ENCODE measurements at regions not wholly inside any gene's neighbourhood (a gene's known extent, or its start where the extent isn't known, plus 50 kb on each side); places are given as distances from the start of the nearest gene placed in this dataset.
"Not testable (repeated sequence)": the region's sequence is repeated elsewhere in the genome, so short reads cannot be mapped to it uniquely, and the experiment has no call there.

DNA sequence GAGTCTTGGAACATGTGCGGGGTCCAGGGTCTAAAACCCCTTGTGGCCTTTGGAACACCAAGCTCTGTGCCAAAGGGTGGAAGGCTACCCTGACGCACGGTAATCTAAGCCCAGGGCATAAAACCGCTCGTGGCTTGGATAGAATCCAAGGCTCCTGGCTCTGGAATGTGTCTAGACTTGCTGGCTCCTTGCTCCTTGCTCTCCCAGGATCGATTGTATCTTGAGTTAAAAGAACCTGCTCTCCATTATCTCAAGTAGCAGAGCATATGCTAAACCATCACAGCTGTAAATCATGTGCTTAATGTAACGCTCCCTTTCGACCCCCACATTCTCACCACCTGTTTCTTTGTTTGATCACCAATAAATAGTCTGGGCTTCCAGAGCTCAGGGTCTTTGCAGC is 50.3 kb downstream of the TLCD4 start:
- not testable (repeated sequence) for DNase-seq

DNA sequence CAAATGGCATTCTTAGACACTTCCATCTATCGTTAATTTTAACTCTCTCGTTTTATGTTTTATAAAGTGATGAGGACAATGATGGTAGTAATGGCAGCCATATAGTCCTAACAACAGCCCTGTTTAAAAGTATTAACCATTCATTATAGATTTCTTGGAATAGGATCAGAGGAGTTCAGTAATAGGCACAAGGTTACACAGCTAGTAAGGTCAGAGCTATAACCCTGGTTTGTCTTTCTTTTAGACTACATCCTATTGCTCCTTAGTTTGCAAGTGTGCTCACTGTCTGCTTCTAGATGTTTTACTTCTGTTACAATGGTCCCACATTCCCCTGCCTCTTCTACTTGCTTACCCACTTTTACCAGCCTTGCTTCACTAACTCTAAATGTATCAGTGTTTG is 50.9 kb downstream of the TLCD4 start:
- no peak for DNase-seq

DNA sequence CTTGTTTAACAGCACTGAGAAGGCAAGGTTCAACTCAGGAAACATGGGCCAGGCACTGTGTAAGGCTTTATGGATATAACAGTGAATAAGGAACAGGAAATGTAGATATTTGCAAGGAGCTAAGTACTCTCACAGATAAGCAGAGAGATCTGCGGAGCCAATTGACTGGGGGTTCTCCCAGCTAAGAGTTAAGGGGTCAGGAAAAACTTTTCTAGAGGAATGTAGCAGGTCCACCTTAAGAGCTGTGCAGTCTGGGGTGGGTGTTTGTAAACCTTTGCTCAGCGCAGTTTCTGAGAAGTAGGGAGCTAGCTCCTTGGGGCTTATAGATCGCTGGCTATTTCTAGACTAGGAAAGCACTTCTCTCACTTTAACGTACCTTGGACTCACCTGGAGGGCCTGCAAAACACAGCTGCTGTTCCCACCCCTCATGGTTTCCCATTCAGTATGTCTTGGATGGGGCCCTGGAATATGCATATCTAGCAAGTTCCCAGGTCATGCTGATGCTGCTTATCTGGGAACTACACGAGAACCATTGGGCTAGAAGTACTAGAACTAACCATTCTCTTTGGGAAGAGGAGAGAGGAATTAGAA is 51.7 kb downstream of the TLCD4 start:
- DNase-seq, result no peak

DNA sequence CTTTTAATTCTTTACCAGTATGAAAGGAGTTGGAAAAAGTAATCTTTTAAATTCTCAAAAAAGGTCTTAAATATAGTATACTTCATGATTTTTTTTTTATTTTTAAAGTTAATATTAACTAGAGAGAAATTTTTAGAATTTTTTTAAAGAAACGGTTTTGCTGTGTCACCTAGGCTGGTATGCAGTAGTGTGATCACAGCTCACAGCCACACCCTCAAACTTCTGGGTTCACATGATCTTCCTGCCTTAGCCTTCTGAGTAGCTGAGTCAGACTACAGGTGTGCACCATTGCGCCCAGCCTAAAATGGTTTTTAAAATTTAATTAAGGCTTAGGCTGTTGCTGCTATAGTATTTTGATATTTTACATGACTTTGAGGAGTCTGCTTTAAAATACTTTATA is 52.4 kb downstream of the TLCD4 start:
- no peak for DNase-seq

DNA sequence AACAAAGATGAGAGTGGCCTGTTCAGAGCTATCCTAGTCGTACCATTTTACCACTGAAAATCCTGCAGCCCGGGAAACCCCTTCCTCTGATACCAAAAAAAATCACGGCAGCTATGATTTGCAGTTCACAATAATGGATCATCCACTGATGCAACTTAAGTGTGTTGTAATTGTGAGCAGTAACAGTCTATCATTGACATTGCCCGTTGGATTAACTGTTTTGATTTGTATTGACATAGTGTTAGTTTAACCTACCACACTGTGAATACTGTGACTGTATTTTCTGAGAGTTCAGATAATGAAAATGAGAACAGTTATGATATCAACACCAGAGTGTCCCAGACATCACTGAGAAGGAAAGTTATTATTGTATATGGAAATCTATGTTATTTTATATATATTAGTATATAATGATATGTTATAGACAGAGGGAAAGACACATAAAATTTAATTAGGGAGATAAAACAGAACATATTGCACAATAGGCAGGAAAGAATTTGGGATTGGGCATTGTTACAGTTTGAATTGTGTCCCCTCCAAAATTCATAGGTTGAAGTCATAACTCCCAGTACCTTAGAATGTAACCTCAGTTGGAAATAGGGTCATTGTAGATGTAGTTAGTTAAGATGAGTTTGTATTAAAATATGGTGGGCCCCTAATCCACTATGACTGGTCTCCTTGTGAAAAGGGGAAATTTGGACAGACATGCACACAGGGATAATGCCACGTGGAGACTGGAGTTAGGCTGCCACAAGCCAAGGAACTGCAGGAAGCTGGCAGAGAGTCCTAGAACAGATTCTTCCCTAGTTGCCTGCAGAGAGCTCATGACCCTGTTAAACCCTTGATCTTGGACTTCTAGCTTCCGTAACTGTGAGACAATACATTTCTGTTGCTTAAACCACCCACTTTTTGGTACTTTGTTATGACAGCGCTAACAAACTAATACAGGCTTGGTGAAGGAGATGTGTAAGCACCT is 54.4 kb downstream of the TLCD4 start:
- peak in 9 of 58 donors; percentile 0 to 42 (median 6) for DNase-seq

DNA sequence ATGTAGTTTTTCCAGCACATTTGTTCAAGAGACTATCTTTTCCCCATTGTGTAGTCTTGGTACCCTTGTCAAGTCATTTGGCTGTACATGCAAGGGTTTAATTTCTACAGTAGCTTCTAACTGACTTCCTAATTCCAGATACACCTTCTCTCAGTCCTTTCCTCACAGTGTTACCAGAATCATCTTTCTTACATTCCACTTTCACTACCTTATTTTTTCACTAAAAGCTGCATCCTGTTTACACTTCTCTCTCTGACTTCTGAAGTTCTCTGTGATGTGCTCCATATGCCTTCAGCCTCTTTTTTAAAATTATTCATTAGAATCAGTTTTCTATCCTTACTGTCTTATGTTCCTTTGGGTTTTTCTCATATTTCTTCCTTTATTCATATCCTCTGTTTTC is 57.1 kb upstream of the RWDD3 start:
- DNase-seq, result no peak

DNA sequence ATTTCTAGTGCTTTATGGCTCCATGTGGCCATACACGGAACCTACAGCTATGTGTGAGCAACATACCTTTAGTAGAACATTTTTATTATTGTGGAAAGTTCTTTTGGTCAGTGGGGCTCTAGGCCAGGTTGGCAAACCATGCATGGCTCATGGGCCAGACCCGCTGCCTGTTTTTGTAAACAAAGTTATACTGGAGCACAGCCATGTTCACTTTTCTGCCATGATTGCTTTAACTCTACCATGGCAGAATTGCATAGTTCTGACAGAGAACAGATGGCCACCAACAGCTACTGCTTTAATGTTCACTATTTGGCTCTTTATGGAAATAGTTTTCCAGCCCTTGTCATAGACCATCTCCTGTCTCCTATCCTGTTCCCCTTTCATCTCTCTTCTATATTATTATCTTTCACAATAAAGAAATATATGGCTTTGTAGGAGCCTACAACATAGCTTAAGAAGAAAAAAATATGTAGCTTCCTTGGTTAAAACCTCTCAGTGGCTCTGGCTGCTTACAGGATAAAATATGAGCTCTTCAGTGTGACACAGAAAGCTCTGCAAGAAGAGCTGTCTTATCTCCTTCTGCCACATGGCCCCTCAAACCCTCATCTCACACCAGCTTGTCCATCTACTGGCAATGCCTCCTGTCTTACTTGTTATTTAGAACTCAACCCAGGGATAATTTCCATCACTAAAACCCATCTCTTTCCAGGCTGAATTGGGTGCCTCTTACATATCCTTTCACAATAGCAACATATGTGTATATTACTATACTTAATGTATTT is 54.6 kb upstream of the RWDD3 start:
- peak in 11 of 58 donors; percentile 1 to 20 (median 9) for DNase-seq

DNA sequence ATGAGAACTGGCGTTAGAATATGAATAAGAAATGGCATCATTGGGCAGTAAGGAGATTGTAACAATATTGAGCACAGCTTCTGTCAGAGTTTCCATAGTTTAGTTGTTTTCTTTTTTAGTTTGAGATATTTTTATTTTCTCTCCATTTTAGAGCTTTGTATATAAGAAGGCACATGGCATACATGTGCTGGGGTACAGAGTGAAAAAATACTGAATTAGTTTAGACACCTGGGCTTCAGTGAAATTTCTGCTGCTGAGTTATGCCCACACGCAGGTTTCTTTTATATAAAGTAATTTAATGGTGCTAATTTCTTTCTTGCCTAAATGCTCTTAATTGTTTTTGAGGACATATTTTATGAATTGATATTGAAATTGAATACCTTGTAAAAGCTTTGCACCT is 53.6 kb upstream of the RWDD3 start:
- no peak for DNase-seq

DNA sequence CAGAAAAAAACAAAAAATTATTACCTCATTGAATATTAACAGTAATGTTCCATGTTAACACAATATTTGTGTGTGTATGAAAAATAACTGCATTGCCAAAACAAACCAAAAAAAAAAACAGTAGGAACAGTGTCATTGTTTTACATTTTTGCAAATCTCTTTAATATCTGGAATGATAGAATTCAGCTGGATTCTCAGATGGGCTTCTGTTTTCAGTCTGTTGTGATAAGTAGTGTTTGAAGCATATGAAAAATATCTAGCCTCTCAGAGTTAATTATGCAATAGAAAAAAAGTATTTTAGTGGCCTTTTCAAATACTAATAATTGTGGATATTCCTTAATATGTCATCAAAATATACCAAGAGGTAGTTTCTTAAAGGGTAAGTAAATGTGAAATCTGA is 52.9 kb upstream of the RWDD3 start:
- DNase-seq, result no peak

DNA sequence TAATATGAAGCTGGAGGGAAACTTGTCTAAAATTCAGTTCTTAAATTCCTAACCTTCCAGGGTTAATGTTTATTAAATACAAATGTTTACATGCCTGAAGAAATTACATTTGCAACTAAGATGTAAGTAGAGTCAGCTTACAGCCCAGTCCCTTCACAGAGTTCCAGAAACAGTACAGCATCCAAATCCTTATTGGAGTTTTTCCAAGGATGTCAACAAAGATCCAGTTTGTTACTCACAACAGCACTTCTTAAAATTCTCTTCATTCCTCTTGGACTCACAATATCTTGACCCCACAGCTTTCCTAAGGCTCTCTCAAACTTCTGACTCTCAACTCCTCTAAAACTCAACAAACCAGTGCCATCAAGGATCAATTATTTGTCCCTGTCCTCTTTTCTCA is 50.1 kb upstream of the RWDD3 start:
- peak in 3 of 58 donors; percentile 3 to 52 (median 4) for DNase-seq

Data from anterior cingulate cortex (tissue), 58 donors.